NCI-H69 (cell line): ENCODE measurements at regions not wholly inside any gene's neighbourhood (a gene's known extent, or its start where the extent isn't known, plus 50 kb on each side); places are given as distances from the start of the nearest gene placed in this dataset.

Experiments
- DNase-seq: peaks from one replicate; lab custom pipeline; 2025; lab: John Stamatoyannopoulos, UW

DNA sequence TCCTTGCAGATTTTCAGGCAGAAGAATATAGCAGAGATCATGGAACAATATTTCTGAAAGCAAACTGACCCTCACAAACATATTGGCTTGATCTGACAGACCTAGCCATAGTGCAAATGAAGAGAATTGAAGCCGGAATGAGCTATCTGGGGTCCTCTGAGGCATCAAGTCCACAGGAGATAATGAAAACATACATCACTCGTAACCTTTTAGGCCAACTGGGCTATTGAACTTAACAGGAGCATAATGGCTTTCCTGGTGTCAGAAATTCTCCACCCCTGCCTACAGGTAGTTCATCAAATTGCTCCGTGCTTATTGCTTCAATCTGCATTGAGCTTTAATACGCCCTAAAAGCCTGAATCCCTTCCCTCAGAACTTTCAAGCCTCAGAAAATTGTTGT, 1414.6 kb upstream of the TENM4 start:
- DNase-seq = no peak

GRCh38 chr11:80849253-80849652, 1408.4 kb upstream of the TENM4 start:
- DNase-seq = no peak

DNA sequence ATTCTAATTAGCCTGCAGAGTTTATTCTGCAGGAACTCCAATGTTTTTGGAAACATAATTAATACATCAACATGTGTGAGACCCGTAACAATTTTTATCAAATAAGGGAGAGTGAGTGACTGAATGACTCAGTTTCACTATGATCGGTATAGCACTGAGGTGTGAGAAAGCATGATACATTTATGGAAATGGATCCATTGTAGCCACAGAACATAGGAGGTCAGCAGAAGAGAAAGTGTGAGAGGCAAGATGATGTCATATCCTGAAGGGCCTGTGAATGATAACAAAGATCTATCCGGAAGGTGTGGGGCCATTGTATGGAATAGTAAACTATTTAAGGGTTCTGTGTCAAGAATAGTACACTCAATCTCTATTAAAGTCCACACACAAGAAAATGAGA, 1406.1 kb upstream of the TENM4 start:
- DNase-seq = no peak

DNA sequence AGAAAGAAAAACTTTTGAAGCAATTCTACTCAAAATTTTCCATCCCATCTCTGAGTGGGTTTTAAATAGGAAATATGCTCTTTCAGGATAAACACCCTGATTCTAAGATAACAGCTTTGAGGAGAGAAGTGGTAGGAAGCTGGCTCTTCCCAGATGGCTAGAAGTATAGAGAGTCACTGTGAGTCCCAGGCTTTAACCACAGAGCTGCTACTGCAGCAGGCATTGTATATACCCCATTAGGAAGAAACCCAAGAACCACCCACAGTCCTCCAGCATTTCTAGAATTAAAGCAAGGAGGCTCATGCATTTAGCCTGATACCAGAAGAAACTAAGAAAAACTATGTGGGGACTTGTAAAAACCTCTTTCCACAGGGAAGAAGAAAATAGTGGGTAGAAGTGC, 1405.6 kb upstream of the TENM4 start:
- DNase-seq = no peak

DNA sequence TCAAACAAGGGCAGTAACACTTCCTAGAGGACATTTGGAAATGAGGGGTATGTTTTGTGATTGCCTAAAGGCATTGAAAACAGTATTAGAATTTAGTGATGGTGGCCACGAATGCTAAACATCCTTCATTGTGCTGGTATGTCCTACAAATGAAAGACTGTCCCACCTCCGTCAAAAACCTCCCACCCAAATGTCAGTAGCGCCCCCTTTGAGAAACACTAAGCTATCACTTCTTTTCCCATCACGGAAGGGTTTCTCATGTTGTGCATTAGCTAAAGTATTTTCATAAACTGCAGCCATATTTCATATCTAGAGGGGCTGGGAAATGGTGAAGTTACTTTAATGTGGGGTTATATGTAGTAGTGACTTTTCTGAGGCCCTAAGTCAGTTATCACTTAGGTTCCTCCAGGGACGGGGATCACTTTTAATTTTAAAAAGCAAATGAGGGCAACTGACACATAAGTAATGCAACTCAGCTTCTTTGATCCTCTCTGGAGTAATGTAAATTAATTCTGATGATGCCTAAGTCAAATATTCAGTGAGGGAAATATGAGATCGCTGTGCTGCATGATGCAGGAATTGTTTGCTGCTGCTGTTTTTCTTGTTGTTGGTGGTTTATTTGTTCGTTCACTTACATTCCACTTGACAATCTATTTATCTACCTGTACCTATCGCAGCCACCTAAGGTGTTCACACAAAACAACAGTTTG, 1403.4 kb upstream of the TENM4 start:
- DNase-seq = no peak

- no peak for DNase-seq
Measured at GRCh38 chr11:80843266-80843974, 1402.6 kb upstream of the TENM4 start.

- DNase-seq = no peak
Measured at GRCh38 chr11:80842246-80842645, 1401.4 kb upstream of the TENM4 start.

- no peak for DNase-seq
Measured at GRCh38 chr11:80841675-80842074, 1400.8 kb upstream of the TENM4 start.

GRCh38 chr11:80838153-80838552, 1397.3 kb upstream of the TENM4 start:
- DNase-seq = no peak

DNA sequence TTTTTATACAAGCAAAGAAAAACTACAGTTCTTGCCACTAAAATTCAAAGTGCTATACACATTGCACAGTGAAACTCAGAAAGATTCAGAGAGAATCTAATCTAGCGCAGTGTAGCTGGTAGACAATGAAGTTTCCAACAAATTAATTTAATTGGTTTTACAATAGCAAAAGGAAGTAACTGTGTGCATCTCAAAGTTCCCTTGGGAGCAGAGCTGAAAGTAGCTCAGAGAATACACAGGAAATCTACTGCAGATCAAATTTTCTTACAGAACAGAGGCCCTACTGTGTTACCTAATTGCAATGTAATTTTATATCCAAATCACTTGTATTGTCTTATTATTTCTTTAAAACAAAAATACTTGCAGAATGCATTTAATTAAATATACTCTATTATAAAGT, 1396.2 kb upstream of the TENM4 start:
- peak; percentile 21 for DNase-seq

GRCh38 chr11:80831374-80831773, 1390.5 kb upstream of the TENM4 start:
- no peak for DNase-seq

- DNase-seq = no peak
Measured at GRCh38 chr11:80827781-80828180, 1387.0 kb upstream of the TENM4 start.

- DNase-seq = no peak
Measured at GRCh38 chr11:80826808-80827207, 1386.0 kb upstream of the TENM4 start.

GRCh38 chr11:80822308-80822707, 1381.5 kb upstream of the TENM4 start:
- peak; percentile 76 for DNase-seq

DNA sequence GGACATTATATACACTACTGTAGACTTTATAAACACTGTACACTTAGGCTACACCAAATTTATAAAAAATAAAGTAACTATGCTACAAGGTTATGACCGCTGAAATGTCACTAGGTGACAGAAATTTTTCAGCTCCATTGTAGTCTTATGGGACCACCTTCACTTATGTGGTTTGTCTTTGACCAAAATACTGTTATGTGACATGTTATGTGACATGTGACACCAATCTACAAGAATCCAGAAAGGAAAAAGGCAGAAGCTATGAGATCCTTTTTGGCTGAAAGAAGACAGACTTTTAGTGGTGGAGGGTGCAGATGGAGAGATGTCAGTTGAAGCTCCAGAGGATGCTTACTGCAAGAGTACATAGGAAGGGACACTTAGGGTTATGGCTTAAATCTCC, 1378.4 kb upstream of the TENM4 start:
- DNase-seq = no peak

DNA sequence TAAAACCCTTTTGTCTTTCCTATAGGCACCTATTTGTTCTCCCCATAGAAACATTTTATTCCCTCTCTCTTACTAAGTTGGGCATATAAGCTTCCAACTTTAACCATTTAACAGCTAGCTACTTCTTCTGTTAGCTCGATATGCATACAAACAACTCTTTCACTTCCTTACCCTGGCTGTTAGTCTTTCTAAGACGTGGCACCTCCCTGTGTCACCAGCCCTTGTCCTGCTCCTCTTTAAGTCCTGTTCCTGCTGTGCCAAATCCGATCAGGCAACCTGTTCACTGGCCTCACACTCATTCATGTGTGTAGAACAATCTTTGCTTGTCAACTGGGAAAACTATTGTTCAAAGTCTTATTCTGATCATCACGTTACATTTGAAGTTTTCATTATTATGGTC, 1376.1 kb upstream of the TENM4 start:
- no peak for DNase-seq

GRCh38 chr11:80816454-80816847, 1375.6 kb upstream of the TENM4 start:
- no peak for DNase-seq

DNA sequence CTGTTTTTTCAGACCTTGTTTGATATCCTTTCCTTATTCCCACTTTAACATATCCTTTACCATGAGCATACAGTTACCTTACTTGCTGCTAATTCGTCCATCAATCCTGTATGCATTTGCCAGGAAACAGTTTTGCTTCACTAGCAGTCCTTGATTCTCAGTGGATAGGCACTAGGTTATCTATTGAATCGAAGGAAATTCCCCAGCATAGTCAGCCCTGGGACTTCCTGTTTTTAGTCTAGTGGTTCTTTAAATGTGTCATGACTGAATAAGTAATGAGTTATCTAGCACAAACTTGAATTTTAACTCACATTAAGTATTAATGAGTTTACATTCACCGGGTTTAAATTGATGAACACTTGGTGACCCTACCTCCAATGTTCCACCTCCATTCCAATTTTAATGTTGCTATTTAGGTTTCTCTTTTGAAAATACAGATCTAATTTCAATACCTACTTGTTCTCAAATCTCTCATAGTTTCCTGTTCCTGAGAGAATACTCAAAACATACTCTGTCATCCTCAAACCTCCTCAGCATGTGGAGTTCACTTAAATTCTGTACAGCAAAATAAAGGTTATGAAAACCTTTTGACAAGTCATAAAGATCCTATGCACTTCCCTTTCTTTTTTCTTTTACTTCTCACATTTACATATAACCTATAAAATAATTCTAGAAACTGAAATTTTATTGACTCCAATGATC, 1375.1 kb upstream of the TENM4 start:
- no peak for DNase-seq

DNA sequence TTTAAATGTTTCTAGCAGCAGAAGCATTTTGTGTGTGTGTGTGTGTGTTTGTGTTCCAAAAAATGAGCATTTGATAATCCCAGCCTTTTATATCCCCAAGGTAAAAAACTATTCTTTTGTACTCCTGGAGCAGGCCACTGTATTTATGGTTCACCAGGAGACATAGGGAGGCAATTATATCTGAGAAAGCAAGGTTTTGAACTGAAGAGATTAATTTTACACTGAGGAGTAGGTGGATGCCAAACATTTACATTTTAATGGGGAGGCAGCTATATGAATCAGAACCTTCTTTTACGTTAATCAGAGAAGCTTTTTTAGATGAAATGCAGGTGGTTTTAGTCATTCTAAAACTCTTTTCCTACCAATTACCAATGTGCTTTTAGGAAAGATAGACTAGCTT, 1374.0 kb upstream of the TENM4 start:
- no peak for DNase-seq

- no peak for DNase-seq
Measured at GRCh38 chr11:80810695-80811094, 1369.9 kb upstream of the TENM4 start.

DNA sequence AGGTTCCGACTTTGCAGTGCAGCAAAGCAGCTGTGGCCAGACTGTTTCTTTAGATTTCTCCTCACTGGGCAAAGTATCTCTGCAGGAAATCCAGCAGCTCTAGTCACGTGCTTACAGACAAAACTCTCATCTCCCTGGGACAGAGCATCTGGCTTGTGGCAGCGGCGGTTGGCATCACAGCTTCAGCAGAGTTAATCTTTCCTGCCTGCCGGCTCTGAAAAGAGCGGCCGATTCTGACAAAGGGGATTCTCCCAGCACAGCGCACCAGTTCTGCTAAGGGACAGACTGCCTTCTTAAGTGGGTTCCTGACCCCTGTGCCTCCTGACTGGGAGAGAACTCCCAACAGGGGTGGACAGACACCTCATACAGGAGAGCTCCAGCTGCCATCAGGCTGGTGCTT, 1357.3 kb upstream of the TENM4 start:
- DNase-seq = no peak

DNA sequence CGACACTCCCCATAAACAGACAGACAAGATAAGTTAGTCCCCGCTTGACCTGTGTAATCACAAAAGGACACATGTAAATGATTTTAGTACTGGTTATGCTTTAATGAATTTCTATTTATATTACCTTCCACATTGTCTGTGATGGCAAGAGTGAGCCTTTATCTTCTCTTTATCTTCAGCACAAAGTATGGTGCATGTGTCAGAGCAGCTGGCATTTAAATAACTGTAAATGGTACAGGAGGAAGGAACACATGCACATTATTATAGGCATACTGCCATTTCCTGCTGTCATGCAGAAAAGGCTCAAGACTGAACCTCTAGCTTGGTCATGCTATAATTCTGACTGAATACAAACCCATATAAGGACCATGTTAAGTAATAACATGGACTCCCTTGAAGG, 1342.7 kb upstream of the TENM4 start:
- DNase-seq = peak; percentile 4
